Superior temporal gyrus (tissue), 1 donor: ENCODE measurements at regions not wholly inside any gene's neighbourhood (a gene's known extent, or its start where the extent isn't known, plus 50 kb on each side); places are given as distances from the start of the nearest gene placed in this dataset.
"Not testable (repeated sequence)": the region's sequence is repeated elsewhere in the genome, so short reads cannot be mapped to it uniquely, and the experiment has no call there.

Experiments used
- DNase-seq: peaks from one replicate; pipeline ENCODE4 v3.0.0-alpha.2; 2016; ENCODE audit errors: extremely low spot score

DNA sequence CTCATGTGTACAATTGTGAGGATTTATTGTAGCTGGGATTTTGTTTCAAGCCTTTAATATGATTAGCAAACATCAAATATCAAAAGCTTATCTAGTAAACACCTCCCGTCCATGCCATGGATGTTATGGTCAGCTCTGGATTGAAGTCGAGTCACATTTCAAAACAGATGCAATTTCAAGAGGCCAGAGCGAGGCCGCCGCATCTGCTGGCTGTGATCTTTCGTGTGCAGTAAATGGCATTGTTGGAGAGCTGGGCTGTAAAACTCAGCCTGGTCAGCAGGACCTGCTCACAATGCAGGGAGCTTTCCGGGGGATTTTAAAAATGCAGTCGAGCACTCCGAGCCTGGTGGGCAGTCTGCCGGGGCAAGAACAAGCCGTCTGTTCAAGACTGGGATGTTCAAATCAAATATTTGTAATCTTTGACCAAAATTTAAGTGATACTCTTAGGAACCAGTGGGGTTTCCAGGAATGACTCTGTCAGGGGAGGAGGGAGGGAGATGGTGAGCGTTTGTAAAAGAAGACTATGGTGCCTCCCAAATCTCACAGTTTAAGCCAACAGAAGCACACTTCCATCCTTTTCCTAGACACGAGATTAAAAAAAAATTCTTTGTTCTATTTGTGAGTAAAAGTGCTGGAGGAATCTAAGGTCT, 97.6 kb downstream of the MYCN start:
- peak; percentile 55 for DNase-seq

DNA sequence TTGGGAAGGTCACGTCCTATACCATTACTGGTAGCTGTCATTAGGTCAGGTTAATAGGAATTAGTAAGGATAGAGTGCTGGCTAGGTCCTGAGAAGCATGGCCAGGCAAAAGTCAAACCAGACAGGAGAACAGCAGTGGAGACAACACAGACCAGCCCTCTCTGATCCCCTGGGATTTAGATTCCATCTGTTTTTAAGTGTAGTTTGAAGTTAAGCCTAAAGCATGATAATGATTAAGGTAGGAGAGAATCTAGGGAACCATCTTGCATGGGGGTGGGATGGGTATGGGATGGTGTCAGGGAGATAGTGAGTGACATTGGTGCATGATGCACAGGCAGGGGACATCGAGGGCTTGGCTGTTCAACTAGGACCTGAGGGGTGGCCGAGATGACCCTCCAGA, 96.6 kb downstream of the MYCN start:
- no peak for DNase-seq

DNA sequence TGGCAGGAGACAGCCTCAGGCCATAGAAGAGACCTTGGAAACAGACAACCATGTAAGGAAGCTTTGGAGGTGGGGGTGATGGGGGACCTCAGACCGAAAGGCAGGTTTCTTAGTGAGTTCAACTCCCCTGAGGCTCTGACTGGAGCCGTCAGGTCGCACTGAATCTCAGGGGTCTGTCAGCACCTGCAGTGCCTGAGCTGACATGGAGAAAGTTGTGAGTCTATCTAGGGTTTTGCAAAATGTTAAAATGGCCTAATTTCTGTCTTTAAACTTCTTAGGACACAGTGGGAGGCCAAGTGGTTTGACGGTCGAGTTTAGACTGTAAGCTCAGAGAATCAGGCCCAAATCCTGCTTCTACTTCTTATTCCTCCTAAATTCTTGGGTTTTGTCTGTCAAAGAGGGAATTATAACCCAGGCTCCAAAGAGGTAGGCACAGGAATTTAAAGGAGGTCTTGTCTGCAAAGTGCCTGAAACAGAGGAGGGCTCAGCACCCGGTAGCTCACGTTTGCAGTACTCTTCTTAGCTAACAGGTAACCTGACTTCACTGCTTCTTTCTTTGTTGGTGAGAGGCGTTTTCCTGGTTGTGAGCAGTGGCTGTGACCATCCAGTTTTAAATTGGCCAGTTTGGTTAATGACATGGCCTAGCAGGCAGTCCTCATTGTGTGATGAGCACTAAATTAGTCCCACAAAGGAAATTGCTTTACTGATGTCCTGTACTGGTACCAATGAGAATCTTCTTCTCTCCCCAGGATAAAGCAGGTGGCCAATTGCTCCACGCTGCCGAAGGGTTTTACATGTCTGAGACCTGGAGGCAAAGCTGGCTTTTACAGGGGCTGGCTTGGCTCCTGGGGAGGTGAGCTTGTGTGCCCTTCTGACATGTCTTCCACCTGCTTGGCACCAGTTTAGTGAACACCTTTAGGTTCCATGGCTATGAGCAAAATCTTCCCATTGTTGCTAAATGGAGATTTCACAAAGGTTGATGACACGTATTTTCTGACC, 95.7 kb downstream of the MYCN start:
- DNase-seq = no peak

GRCh38 chr2:16034975-16035746, 94.8 kb downstream of the MYCN start:
- DNase-seq = no peak

GRCh38 chr2:16034151-16034974, 94.0 kb downstream of the MYCN start:
- DNase-seq = no peak

- DNase-seq = no peak
Observed at GRCh38 chr2:16033032-16033293, 92.6 kb downstream of the MYCN start.

- no peak for DNase-seq
Observed at GRCh38 chr2:16032282-16033031, 92.1 kb downstream of the MYCN start.

DNA sequence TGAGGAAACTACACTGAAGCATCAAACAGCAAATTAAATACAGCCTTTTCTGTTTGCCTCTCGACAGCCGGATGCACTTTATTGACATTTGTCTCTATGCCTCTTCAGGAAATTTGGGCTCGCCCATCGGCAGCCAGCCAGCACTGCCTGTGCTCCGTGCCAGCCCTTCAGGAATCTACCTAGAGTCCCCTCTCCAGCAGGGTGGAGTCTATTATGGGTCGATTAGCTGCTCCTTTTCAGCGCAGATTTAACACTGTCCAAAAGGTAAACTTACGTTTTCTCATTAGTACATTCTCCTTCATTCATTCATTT, 91.5 kb downstream of the MYCN start:
- DNase-seq = no peak

DNA sequence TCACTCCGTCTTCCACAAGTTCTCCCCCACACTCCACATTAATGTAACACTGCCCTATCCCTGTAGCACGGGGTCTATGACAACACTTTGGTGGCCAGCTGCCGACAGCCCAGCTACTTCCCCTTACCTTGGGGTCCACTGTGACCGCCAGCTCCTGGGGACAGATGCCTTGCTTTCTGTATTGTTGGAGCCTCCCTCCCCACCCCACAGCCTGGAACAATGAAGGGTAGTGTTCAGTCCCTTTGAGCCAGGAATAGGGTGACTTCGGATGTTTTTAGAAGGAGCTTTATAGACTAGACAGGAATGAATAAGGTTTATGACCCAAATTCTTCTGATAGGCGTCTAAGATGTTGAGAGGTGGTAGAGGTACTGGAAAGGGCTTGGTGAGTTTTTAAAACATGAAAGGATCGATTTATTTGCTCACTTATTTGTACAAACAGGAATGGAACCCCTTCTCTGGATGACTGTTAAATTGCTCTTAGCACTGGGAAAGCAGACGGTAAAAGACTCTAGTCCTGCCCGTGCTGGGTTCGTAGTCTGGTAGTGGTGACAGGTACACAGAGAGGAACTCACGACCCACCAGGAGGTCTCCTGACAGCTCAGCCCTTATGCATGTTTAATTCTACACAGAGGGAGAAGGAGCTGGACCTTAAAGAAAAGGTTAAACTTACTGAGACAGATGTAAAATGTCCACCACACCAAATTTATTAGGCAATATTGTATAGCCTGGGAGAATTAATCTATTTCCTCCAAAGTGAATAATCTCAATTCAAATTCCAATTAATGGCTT, 90.9 kb downstream of the MYCN start:
- peak; percentile 78 for DNase-seq

DNA sequence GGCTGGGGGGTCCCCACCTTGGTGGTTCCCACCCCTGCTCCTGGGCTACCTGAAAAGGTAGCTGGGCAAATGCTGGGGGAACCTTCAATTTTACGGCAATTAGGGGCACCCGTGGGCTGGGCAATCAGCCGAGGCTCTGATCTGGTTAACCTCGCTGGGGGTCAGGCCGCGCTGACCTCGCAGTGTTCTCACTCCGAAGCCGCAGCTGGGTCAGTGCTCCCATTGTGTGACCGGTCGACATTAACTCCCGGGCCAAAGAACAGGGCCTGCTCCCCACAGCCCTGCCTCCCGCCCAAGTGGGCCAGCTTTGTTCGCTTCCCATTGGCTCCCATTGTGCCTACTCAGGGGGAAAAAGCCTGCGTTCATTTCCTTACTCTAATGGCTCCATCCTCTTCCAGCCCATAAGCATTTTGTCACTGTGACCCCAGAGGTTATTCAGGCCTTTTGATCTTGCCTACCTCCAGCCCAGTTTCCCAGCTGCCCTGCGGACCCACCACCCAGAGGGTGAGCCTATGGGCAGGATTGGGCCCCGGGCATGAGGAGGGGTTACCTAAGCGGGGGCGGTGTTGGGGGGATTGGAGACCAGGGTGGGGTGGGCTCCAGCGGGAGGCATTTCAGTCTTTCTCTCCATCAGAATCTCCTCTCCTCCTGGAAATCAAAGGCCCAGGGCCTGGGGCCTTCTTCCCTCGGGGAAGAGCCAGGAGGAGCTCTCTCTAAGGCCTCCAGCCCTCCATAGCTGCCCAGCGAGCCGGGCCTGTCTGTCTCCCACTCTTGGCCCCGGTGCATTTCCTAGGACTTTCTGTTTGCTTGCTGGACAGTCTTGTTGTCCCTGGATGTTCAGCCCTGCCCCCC, 90.1 kb downstream of the MYCN start:
- peak; percentile 78 for DNase-seq

DNA sequence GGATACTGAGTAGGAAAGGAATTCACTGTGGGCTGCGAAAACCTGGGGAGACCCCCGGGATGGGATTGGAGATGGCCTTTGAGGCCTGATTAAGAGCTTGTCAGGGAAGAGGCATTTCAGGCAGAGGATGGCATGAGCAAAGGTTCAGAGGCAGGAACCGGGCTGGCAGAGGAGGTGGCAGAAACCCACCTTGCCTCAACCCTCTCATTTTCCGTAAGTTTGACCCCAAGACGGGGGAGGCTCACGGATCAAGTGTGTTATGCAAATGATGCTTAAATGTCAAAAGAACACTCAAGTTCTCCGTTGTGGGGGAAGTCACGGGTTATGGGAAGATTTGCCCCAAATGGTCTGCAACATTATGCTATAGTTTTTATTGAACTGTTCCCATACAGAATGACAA, 88.3 kb downstream of the MYCN start:
- DNase-seq = no peak

DNA sequence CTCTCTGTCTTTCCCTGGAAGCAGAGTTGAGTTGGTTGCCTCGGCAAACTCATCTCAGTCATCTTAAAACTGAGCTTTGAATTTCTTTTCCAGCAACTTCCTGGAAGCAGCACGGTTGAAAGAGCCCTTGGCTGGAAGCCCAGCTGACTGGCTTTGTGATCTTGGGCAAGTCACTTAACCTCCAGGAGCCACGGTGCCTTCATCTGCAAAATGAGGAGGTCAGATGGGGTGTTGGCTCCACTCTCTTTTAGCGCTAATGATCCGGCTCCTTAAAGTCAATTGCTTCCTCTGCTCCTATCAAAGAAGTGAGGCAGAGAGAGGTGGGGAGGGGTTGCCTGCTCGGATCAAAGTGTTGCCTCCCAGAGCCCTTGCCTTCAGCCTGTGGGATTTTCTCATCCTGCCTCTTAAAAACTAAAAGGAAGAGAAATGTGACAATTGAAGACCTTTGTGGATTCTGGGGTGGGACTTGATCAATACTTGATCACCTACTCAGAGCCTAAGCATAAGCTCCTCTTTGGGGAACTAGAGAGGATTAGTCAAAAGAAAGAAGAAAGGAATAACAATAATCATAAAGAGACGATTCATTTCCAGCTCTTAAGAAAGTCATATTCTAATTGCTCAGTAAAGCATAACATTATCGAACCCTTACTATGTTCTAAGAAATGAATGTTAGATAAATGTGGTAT, 86.6 kb downstream of the MYCN start:
- no peak for DNase-seq

DNA sequence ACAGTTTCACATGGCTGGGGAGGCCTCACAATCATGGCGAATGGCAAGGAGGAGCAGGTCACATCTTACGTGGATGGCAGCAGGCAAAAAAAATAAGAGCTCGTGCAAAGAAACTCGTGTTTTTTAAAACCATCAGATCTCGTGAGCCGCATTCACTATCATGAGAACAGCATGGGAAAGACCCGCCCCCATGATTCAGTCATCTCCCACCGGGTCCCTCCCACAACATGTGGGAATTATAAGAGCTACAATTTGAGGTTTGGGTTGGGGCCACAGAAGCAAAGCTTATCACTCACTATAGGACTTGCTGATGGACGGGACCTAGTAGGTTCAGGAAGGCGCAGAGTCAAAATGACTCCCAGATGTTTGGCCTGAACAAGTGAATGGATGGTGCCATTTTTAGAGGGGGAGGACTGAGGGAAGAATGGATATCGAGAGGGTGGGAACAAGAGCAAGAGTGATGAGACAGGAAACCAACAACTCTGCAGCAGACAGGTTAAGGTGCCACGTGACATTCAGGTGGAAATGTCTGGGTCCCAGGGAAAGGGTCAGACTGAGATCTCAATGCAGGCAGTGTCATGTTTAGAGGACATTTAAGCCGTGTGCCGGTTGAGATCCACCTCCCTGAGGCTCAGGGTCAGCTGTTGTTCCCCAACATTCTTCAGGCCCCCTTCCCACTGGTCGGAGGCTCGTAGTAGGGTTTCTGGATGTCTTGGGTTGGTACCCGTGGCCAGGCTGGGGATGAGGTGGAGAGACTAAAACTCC, 85.7 kb downstream of the MYCN start:
- no peak for DNase-seq

DNA sequence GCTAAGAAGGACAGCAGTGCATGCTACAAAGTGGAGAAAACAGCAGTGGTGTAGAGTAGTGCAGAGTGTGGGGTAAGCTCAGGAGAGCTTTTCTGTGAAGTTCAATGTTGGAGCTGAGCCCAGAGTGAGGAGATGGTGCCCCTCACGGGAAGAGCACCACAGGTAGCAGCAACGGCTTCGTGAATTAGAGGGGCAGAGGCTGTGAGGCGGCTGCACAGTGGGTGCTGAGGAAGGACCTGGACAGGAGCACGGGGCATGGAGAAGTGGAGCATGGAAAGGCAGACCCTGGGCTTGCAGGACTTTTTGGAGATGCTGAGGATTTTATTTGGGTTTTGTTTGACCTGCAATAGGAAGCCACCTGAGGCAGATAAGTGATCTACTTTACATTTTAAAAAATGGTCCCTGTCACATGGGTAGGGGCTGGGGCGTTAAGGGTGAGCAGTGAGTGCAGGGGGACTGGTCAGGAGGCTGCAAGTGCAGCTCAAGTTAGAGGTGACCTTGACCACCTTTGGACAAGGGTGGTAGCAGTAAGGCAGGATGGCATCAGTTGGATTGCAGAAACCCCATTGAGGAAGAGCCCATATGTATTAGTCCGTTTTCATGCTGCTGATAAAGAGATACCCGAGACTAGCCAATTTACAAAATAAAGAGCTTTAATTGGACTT, 85.0 kb downstream of the MYCN start:
- no peak for DNase-seq

DNA sequence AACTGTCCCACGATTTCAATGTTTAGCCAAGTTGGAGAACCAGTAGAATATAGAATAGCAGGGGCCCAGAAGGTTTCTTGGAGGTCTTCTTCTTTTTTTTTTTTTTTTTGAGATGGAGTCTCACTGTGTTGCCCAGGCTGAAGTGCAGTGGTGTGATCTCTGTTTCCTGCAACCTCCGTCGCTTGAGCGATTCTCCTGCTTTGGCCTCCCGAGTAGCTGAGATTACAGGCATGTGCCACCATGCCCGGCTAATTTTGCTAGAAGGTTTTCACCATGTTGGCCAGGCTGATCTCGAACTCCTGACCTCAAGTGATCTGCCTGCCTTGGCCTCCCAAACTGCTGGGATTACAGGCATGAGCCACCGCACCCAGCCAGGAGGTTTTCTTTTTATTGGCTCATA, 84.3 kb downstream of the MYCN start:
- DNase-seq = not testable (repeated sequence)

DNA sequence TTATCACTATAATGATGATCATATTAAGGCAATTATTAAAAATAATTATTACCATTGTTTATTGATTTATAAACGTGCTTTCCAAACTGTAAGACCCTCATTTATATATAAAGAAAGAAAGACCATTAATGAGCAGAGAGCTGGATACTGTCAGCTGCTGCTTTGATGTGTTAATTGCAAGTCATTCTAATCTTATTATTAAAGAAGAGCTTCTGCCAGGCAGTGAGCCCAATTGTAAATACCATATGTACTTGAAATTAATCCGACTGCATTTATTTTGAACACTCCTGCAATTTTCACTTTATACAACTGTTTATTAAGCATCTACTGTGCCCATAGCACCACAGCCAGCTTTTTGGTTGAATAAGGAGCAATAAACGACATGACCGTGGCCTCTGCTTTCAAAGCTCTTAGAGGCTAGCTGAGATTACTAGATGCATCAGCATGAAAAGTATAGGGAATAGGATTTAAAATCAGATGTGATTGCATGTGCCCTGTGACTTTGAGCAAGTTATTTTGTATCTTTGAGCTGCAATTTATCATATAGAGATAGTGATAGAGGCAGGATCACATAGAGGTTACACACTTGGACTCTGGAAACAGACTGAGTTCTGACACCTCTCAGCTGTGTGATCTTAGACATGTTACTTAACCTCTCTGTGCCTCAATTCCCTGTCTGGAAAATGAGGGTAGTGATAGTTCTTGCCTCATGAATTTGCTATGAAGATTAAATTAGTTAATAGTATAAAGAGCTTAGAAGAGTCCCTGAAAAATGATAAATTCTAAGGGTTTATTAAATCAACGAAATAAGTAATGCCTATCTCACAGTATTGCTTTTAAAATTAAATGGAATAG, 83.4 kb downstream of the MYCN start:
- DNase-seq = no peak
